GM12872 (cell line): ENCODE measurements at regions not wholly inside any gene's neighbourhood (a gene's known extent, or its start where the extent isn't known, plus 50 kb on each side); places are given as distances from the start of the nearest gene placed in this dataset.

Experiments used
- CTCF ChIP-seq: IDR thresholded peaks from 3 replicates; pipeline ENCODE4 v1.5.1; 2011; ENCODE audit warnings: low read depth, mild to moderate bottlenecking, low read length, moderate library complexity; ENCODE audit not compliant: insufficient read depth

- no peak for TF ChIP-seq CTCF
Observed at GRCh38 chr1:194709439-194709838, 1523.0 kb upstream of the B3GALT2 start.

- no peak for TF ChIP-seq CTCF
Observed at GRCh38 chr1:194707074-194707473, 1520.7 kb upstream of the B3GALT2 start.

DNA sequence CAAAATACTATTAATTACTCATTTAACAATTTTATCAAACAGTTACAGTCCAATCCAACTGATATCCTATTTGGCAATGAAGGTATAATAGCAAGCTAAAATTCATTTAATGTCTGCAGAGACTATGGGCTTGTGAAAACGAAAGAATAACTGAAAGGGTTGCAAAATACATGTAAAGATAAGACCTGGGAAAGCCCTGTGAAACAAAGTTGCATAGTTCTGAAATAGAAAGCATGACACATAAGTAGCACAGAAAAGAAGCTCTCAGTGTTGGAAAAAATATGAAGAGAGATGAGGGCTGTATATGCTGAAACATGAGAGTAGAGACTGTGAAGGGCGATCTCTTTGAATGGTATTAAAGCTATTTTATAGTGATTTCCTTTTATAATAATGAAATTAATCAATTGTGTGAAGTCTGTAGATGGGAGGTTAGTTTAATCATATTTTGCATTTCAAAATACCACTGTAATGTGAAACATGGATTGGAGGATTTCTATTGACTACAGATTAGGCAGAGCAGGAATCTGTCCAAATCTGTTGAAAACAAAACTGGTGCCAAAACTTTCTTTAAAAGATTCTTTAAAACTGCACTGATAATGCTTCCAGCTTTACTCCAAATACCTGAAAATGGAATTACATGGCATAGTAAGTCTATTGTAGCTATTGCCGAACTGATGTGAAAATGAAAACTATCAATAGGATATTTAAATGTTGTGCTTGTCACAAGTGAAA lies 1518.9 kb upstream of the B3GALT2 start:
- TF ChIP-seq CTCF: no peak

GRCh38 chr1:194698908-194699318 lies 1512.5 kb upstream of the B3GALT2 start:
- TF ChIP-seq CTCF: no peak

- no peak for TF ChIP-seq CTCF
Observed at GRCh38 chr1:194693244-194693643, 1506.8 kb upstream of the B3GALT2 start.

DNA sequence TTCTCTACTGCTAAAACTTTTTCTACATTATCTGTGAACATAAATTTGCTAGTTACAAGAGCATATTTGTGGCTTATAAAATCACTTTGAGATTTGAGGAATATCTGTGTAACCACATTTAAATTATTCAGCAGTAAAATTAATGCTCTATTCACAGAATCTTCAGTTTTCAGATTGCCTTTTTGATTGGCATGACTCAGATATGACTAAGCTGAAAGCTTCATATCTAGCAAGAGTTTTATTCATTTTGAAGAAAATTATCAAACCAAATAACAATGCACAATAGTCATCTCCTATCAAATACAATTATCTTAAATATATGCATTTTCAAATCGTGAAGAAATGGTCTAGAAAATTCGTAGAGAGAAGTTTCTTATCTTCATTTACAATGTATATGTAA lies 1498.2 kb upstream of the B3GALT2 start:
- no peak for TF ChIP-seq CTCF

GRCh38 chr1:194658090-194658439 lies 1471.7 kb upstream of the B3GALT2 start:
- TF ChIP-seq CTCF: no peak
